ENCODE measurements at regions not wholly inside any gene's neighbourhood (a gene's known extent, or its start where the extent isn't known, plus 50 kb on each side); places are given as distances from the start of the nearest gene placed in this dataset.

DNA sequence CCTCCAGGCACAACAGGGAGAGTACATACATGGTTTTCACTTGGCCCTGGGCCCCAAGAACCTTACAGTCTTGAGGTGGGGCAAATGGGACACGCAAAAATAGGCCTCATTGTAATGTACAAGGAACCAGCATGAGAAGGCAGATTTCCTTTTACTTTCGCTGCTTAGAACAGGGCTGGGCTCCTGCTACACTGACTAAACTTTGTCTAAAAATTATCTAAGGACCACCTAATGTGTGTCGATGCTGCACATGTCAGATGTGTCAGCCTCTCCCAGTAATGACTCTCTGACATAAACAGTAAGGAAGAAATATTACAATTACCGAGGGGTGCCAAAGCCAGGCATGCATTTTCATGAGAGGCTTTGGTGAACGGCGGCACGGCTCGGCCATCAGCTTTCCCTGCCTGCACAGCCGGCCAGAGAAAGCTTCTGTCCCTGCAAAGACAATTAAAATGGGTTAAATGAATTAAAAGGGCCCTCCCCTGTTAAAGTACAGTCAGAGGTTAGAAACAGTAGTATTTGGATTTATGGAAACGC, 224.2 kb upstream of the IRX3 start:
- no peaks in the 10 kb centered on the region for H3K9me3 ChIP-seq (ENCODE audit: control insufficient read depth, insufficient read depth, low read depth, low read length)
- no peak overlapping the region for H3K27ac ChIP-seq (ENCODE audit: extremely low read depth, low read depth, low read length)
- TF ChIP-seq ZBTB17 (tag by site-specific recombination; IDR thresholded peaks at IDR 0.05): 0 out of 2 replicates have a peak, but pooled peaks have one; percentile 19
- TF ChIP-seq, protein P1, sequence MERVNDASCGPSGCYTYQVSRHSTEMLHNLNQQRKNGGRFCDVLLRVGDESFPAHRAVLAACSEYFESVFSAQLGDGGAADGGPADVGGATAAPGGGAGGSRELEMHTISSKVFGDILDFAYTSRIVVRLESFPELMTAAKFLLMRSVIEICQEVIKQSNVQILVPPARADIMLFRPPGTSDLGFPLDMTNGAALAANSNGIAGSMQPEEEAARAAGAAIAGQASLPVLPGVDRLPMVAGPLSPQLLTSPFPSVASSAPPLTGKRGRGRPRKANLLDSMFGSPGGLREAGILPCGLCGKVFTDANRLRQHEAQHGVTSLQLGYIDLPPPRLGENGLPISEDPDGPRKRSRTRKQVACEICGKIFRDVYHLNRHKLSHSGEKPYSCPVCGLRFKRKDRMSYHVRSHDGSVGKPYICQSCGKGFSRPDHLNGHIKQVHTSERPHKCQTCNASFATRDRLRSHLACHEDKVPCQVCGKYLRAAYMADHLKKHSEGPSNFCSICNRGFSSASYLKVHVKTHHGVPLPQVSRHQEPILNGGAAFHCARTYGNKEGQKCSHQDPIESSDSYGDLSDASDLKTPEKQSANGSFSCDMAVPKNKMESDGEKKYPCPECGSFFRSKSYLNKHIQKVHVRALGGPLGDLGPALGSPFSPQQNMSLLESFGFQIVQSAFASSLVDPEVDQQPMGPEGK (tag by site-specific recombination; IDR thresholded peaks at IDR 0.05): no peak
- POLR2A ChIA-PET: no interaction called here
- no peaks in the 10 kb centered on the region for H3K36me3 ChIP-seq (ENCODE audit: control insufficient read depth in 2 of 2, insufficient read depth in 1 of 2, low read length in 2 of 2)
- peaks cover 16% of the 10 kb centered on the region for H3K4me1 ChIP-seq (ENCODE audit: control insufficient read depth, insufficient read depth, low read length)
- H3K4me3 ChIP-seq (ENCODE audit: low read depth, low read length): no peak overlapping the region
- CTCF ChIA-PET: interaction anchor here (0.6 kb wide), 1 partner anchor 328 kb away, joined by 9 read pairs; no protein-coding TSS in a partner anchor

DNA sequence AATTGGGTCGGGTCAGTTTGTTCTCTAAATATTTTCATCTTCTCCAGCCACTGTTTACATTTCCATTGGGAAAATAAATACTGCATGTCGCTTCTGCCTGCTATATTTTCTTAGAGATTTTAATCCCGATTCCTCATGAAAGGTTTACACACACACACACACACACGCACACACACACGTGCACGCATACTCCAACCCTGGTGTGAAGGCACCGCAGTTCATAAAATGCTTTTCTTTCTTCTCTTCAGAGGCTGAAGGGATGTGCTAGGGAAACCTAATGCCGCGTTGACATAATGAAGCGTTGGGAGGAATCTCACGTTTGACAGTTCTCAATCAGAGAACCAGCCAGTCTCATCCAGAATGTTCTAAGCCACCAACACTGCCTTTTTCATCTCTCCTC, 222.9 kb upstream of the IRX3 start:
- Histone ChIP-seq H3K4me3 (ENCODE audit: low read depth, low read length) (no peak overlapping the region), H3K36me3 (ENCODE audit: control insufficient read depth in 2 of 2, insufficient read depth in 1 of 2, low read length in 2 of 2) (no peaks in the 10 kb centered on the region), H3K9me3 (ENCODE audit: control insufficient read depth, insufficient read depth, low read depth, low read length) (no peaks in the 10 kb centered on the region), H3K4me1 (ENCODE audit: control insufficient read depth, insufficient read depth, low read length) (peaks cover 23% of the 10 kb centered on the region), H3K27ac (ENCODE audit: extremely low read depth, low read depth, low read length) (no peak overlapping the region)
- CTCF ChIA-PET: no interaction called here
- POLR2A ChIA-PET: no interaction called here
- TF ChIP-seq ZNF544 (tag by site-specific recombination; IDR thresholded peaks at IDR 0.05) (no peak), EGR2 (tag by site-specific recombination; IDR thresholded peaks at IDR 0.05; ENCODE audit: low read depth) (no peak), GLI2 (tag by site-specific recombination; IDR thresholded peaks at IDR 0.05; ENCODE audit: borderline replicate concordance, low read depth) (no peak), ZXDB (tag by site-specific recombination; IDR thresholded peaks at IDR 0.05) (no peak), IKZF3 (tag by site-specific recombination; IDR thresholded peaks at IDR 0.05) (no peak), ZNF747 (tag by site-specific recombination; IDR thresholded peaks at IDR 0.05) (no peak), HOXD13 (CRISPR knock-in tag; IDR thresholded peaks at IDR 0.05; ENCODE audit: borderline replicate concordance) (no peak), ZNF670 (tag by site-specific recombination; IDR thresholded peaks at IDR 0.05; ENCODE audit: low read depth) (no peak), GLIS1 (tag by site-specific recombination; IDR thresholded peaks at IDR 0.05) (no peak), ZNF560 (tag by site-specific recombination; IDR thresholded peaks at IDR 0.05; ENCODE audit: borderline replicate concordance) (no peak), ZNF558 (tag by site-specific recombination; IDR thresholded peaks at IDR 0.05) (no peak), ZNF274 (IDR thresholded peaks at IDR 0.05; ENCODE audit: low read length) (no peak), ZNF274 (tag by site-specific recombination; IDR thresholded peaks at IDR 0.05; ENCODE audit: borderline replicate concordance) (no peak), ZNF830 (tag by site-specific recombination; IDR thresholded peaks at IDR 0.05; ENCODE audit: low read depth) (no peak), ZBTB48 (tag by site-specific recombination; IDR thresholded peaks at IDR 0.05) (no peak), ZNF548 (tag by site-specific recombination; IDR thresholded peaks at IDR 0.05) (no peak), SP7 (tag by site-specific recombination; IDR thresholded peaks at IDR 0.05) (no peak)
- TF ChIP-seq, protein P2, sequence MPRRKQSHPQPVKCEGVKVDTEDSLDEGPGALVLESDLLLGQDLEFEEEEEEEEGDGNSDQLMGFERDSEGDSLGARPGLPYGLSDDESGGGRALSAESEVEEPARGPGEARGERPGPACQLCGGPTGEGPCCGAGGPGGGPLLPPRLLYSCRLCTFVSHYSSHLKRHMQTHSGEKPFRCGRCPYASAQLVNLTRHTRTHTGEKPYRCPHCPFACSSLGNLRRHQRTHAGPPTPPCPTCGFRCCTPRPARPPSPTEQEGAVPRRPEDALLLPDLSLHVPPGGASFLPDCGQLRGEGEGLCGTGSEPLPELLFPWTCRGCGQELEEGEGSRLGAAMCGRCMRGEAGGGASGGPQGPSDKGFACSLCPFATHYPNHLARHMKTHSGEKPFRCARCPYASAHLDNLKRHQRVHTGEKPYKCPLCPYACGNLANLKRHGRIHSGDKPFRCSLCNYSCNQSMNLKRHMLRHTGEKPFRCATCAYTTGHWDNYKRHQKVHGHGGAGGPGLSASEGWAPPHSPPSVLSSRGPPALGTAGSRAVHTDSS (tag by site-specific recombination; IDR thresholded peaks at IDR 0.05): no peak
- TF ChIP-seq, protein P3, sequence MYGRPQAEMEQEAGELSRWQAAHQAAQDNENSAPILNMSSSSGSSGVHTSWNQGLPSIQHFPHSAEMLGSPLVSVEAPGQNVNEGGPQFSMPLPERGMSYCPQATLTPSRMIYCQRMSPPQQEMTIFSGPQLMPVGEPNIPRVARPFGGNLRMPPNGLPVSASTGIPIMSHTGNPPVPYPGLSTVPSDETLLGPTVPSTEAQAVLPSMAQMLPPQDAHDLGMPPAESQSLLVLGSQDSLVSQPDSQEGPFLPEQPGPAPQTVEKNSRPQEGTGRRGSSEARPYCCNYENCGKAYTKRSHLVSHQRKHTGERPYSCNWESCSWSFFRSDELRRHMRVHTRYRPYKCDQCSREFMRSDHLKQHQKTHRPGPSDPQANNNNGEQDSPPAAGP (tag by site-specific recombination; IDR thresholded peaks at IDR 0.05): no peak
- TF ChIP-seq, protein P4, sequence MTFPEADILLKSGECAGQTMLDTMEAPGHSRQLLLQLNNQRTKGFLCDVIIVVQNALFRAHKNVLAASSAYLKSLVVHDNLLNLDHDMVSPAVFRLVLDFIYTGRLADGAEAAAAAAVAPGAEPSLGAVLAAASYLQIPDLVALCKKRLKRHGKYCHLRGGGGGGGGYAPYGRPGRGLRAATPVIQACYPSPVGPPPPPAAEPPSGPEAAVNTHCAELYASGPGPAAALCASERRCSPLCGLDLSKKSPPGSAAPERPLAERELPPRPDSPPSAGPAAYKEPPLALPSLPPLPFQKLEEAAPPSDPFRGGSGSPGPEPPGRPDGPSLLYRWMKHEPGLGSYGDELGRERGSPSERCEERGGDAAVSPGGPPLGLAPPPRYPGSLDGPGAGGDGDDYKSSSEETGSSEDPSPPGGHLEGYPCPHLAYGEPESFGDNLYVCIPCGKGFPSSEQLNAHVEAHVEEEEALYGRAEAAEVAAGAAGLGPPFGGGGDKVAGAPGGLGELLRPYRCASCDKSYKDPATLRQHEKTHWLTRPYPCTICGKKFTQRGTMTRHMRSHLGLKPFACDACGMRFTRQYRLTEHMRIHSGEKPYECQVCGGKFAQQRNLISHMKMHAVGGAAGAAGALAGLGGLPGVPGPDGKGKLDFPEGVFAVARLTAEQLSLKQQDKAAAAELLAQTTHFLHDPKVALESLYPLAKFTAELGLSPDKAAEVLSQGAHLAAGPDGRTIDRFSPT (tag by site-specific recombination; IDR thresholded peaks at IDR 0.05): no peak
- TF ChIP-seq, protein P5, sequence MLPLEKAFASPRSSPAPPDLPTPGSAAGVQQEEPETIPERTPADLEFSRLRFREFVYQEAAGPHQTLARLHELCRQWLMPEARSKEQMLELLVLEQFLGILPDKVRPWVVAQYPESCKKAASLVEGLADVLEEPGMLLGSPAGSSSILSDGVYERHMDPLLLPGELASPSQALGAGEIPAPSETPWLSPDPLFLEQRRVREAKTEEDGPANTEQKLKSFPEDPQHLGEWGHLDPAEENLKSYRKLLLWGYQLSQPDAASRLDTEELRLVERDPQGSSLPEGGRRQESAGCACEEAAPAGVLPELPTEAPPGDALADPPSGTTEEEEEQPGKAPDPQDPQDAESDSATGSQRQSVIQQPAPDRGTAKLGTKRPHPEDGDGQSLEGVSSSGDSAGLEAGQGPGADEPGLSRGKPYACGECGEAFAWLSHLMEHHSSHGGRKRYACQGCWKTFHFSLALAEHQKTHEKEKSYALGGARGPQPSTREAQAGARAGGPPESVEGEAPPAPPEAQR (tag by site-specific recombination; IDR thresholded peaks at IDR 0.05): no peak
